H1 (cell line): ENCODE measurements at regions not wholly inside any gene's neighbourhood (a gene's known extent, or its start where the extent isn't known, plus 50 kb on each side); places are given as distances from the start of the nearest gene placed in this dataset.

Source experiments
- CTCF ChIA-PET: fragments of 300-600 bp; sonication (Branson Sonifier 250); formaldehyde crosslinking; loops from one replicate; lab custom pipeline; 2021; ENCODE audit not compliant: partially characterized antibody; lab: Charles Lee
- POLR2A ChIA-PET: fragments of 300-600 bp; sonication (Branson Sonifier 250); formaldehyde crosslinking; loops from one replicate; lab custom pipeline; 2021; ENCODE audit warnings: inconsistent platforms; ENCODE audit not compliant: partially characterized antibody; lab: Charles Lee
- DNase-seq, 2 experiments: peaks; one replicate each; pipeline versions ENCODE4 v3.0.0 to v3.0.0-alpha.2; 2010 to 2022; ENCODE audit warnings: low spot score in 2 of 2, low read depth in 1 of 2, mixed read lengths in 1 of 2
- FAIRE-seq: peaks from 2 replicates; lab custom pipeline; 2011; peaks lifted over from hg19 to GRCh38; lab: Jason Lieb, UNC
- H2AFZ ChIP-seq: 2 replicates; pipeline ENCODE4 v1.8.1; 2012; ENCODE audit warnings: low read length, inconsistent platforms
- H2AK5ac ChIP-seq: 2 replicates; pipeline ENCODE4 v1.6.1; 2013; ENCODE audit warnings: low read depth, low read length
- H2BK120ac ChIP-seq: replicated peaks from 2 replicates; pipeline ENCODE3; 2013; ENCODE audit warnings: low read depth, low read length, inconsistent platforms
- H2BK12ac ChIP-seq: 2 replicates; pipeline ENCODE4 v1.6.1; 2013; ENCODE audit warnings: low read depth, low read length
- H2BK15ac ChIP-seq: 2 replicates; pipeline ENCODE4 v1.6.1; 2013; ENCODE audit warnings: low read length
- H2BK20ac ChIP-seq: 2 replicates; pipeline ENCODE4 v1.6.1; 2013; ENCODE audit warnings: low read length
- H2BK5ac ChIP-seq: 2 replicates; pipeline ENCODE4 v1.6.1; 2013; ENCODE audit warnings: low read depth, low read length
- H3K14ac ChIP-seq: 2 replicates; pipeline ENCODE4 v1.6.1; 2013; ENCODE audit warnings: inconsistent platforms; ENCODE audit not compliant: insufficient read length
- H3K18ac ChIP-seq: 2 replicates; pipeline ENCODE4 v1.6.1; 2013; ENCODE audit warnings: low read length; ENCODE audit errors: extremely low read depth
- H3K23ac ChIP-seq: 2 replicates; pipeline ENCODE4 v1.6.1; 2013; ENCODE audit warnings: inconsistent platforms; ENCODE audit not compliant: insufficient read length
- H3K23me2 ChIP-seq: 2 replicates; pipeline ENCODE4 v1.6.1; 2013; ENCODE audit warnings: low read depth, low read length
- H3K27ac ChIP-seq: 2 replicates; pipeline ENCODE4 v1.6.1; 2011; ENCODE audit warnings: low read depth, low read length, inconsistent platforms
- H3K27me3 ChIP-seq, 4 experiments: replicated peaks in 1 of 4; 1 replicate in 1 of 4; 2 replicates in 3 of 4; pipeline versions ENCODE4 v1.6.1 to v1.8.1; 2011 to 2013; ENCODE audit warnings: low read length in 3 of 4, mild to moderate bottlenecking in 3 of 4, inconsistent platforms in 2 of 4, mixed read lengths in 2 of 4, moderate library complexity in 1 of 4; ENCODE audit not compliant: control insufficient read depth in 3 of 4, insufficient read depth in 3 of 4; ENCODE audit errors: extremely low read depth in 1 of 4
- H3K36me3 ChIP-seq, 4 experiments: 2 replicates each; pipeline versions ENCODE4 v1.6.1 to v1.8.1; 2011 to 2013; ENCODE audit warnings: mild to moderate bottlenecking in 4 of 4, low read length in 3 of 4, moderate library complexity in 2 of 4, control low read depth in 1 of 4, inconsistent platforms in 1 of 4; ENCODE audit not compliant: insufficient read depth in 4 of 4, control insufficient read depth in 2 of 4
- H3K4ac ChIP-seq: replicated peaks from 2 replicates; pipeline ENCODE3; 2013; ENCODE audit warnings: low read length, low read depth, mixed read lengths, inconsistent platforms; ENCODE audit not compliant: insufficient read length
- H3K4me1 ChIP-seq, 4 experiments: replicated peaks in 1 of 4; 1 replicate in 1 of 4; 2 replicates in 3 of 4; pipeline versions ENCODE4 v1.6.1 to v1.8.1; 2011 to 2013; ENCODE audit warnings: low read length in 3 of 4, inconsistent platforms in 2 of 4, mixed read lengths in 1 of 4; ENCODE audit not compliant: insufficient read depth in 4 of 4, control insufficient read depth in 3 of 4
- H3K4me2 ChIP-seq, 2 experiments: 2 replicates each; pipeline versions ENCODE4 v1.6.1 to v1.8.1; 2011 to 2013; ENCODE audit warnings: low read depth in 2 of 2, low read length in 2 of 2, control low read depth in 1 of 2, inconsistent platforms in 1 of 2, mild to moderate bottlenecking in 1 of 2; ENCODE audit not compliant: insufficient read depth in 1 of 2
- H3K4me3 ChIP-seq, 4 experiments: fragments of 200-600, 300-600 bp in 1 of 4; sonication (generic), shearing (Covaris generic), sonication (Bioruptor Twin) in 1 of 4; 2 replicates each; pipeline versions ENCODE4 v1.5.1 to v1.8.1; 2011 to 2016; ENCODE audit warnings: low read length in 4 of 4, low read depth in 3 of 4, control low read depth in 2 of 4, inconsistent platforms in 2 of 4, mild to moderate bottlenecking in 2 of 4, mixed read lengths in 1 of 4, moderate library complexity in 1 of 4; ENCODE audit not compliant: insufficient read depth in 2 of 4; ENCODE audit errors: extremely low read depth in 1 of 4
- H3K56ac ChIP-seq: replicated peaks from 2 replicates; pipeline ENCODE3; 2013; ENCODE audit warnings: low read depth, mild to moderate bottlenecking, mixed read lengths, low read length, inconsistent platforms; ENCODE audit not compliant: insufficient read length
- H3K79me1 ChIP-seq: 2 replicates; pipeline ENCODE4 v1.6.1; 2013; ENCODE audit warnings: low read depth, low read length, control low read depth
- H3K79me2 ChIP-seq, 2 experiments: 2 replicates each; pipeline versions ENCODE4 v1.6.1 to v1.8.1; 2012 to 2013; ENCODE audit warnings: low read length in 2 of 2, mild to moderate bottlenecking in 2 of 2, inconsistent platforms in 1 of 2; ENCODE audit not compliant: insufficient read depth in 2 of 2, control insufficient read depth in 1 of 2
- H3K9ac ChIP-seq, 4 experiments: replicated peaks in 1 of 4; 1 replicate in 1 of 4; 2 replicates in 3 of 4; pipeline versions ENCODE4 v1.6.1 to v1.8.1; 2011 to 2013; ENCODE audit warnings: low read depth in 3 of 4, low read length in 3 of 4, control low read depth in 2 of 4, mild to moderate bottlenecking in 2 of 4, moderate library complexity in 2 of 4, inconsistent platforms in 1 of 4; ENCODE audit errors: extremely low read depth in 1 of 4
- H3K9me3 ChIP-seq, 2 experiments: 2 replicates each; pipeline versions ENCODE4 v1.6.1 to v1.8.1; 2012 to 2013; ENCODE audit warnings: mild to moderate bottlenecking in 2 of 2, moderate library complexity in 2 of 2, control low read depth in 1 of 2, inconsistent platforms in 1 of 2, low read depth in 1 of 2, low read length in 1 of 2, mixed read lengths in 1 of 2; ENCODE audit not compliant: insufficient read depth in 2 of 2
- H4K20me1 ChIP-seq, 2 experiments: replicated peaks in 1 of 2; 2 replicates each; pipeline versions ENCODE3 to v1.8.1; 2011 to 2013; ENCODE audit warnings: inconsistent platforms in 2 of 2, low read length in 2 of 2, mild to moderate bottlenecking in 1 of 2; ENCODE audit not compliant: insufficient read depth in 2 of 2, control insufficient read depth in 1 of 2
- H4K5ac ChIP-seq: 2 replicates; pipeline ENCODE4 v1.6.1; 2013; ENCODE audit warnings: low read length, low read depth, mixed read lengths, inconsistent platforms; ENCODE audit not compliant: insufficient read length
- H4K8ac ChIP-seq: 2 replicates; pipeline ENCODE4 v1.8.0; 2013; ENCODE audit warnings: mild to moderate bottlenecking, moderate library complexity, low read length, inconsistent platforms; ENCODE audit not compliant: insufficient read depth; ENCODE audit errors: extremely low read depth
- H4K91ac ChIP-seq: replicated peaks from 2 replicates; pipeline ENCODE3; 2013; ENCODE audit warnings: low read length, mixed read lengths, inconsistent platforms; ENCODE audit not compliant: insufficient read length
- ATF2 ChIP-seq: IDR thresholded peaks from 2 replicates; pipeline ENCODE4 v1.6.1; 2012; ENCODE audit warnings: low read length, inconsistent platforms
- CHD2 ChIP-seq: IDR thresholded peaks from 2 replicates; pipeline ENCODE4 v1.6.1; 2012; ENCODE audit warnings: low read length, improper control_type of control experiment
- KDM1A ChIP-seq: fragments of 200-600, 300-600 bp; sonication (generic); IDR thresholded peaks from 2 replicates; pipeline ENCODE4 v1.7.1; 2016; ENCODE audit warnings: mild to moderate bottlenecking, low read length, borderline replicate concordance
- KDM5A ChIP-seq: fragments of 200-600 bp; IDR thresholded peaks from 2 replicates; pipeline ENCODE4 v1.7.1; 2012; ENCODE audit warnings: mild to moderate bottlenecking, low read length, inconsistent platforms, mixed read lengths
- NANOG ChIP-seq: IDR thresholded peaks from 2 replicates; pipeline ENCODE4 v1.6.1; 2011; ENCODE audit warnings: low read length, low read depth, mild to moderate bottlenecking, inconsistent platforms; ENCODE audit not compliant: insufficient read depth, poor library complexity, severe bottlenecking
- RNF2 ChIP-seq: fragments of 200-900, 300-1000 bp; sonication (generic); IDR thresholded peaks from 2 replicates; pipeline ENCODE4 v1.7.1; 2016; ENCODE audit warnings: borderline replicate concordance, low read depth, mild to moderate bottlenecking, antibody characterized with exemption, low read length; ENCODE audit not compliant: poor library complexity, severe bottlenecking; ENCODE audit errors: missing control alignments
- SIRT6 ChIP-seq: IDR thresholded peaks from one replicate; pipeline ENCODE4 v1.7.1; 2012; ENCODE audit warnings: low read length, inconsistent platforms
- SIX5 ChIP-seq: IDR thresholded peaks from 2 replicates; pipeline ENCODE4 v1.6.1; 2011; ENCODE audit warnings: mild to moderate bottlenecking, low read depth, low read length
- SP1 ChIP-seq: IDR thresholded peaks from 2 replicates; pipeline ENCODE4 v1.6.1; 2011; ENCODE audit warnings: low read depth, low read length
- TAF7 ChIP-seq: optimal IDR thresholded peaks from 2 replicates; pipeline ENCODE3; 2011; ENCODE audit warnings: low read depth, mild to moderate bottlenecking, inconsistent platforms, low read length, moderate library complexity, borderline replicate concordance
- USF2 ChIP-seq: IDR thresholded peaks from 2 replicates; pipeline ENCODE4 v1.6.1; 2011; ENCODE audit warnings: low read length, improper control_type of control experiment
- YY1 ChIP-seq: IDR thresholded peaks from 2 replicates; pipeline ENCODE4 v1.6.1; 2011; ENCODE audit warnings: low read depth, mild to moderate bottlenecking, low read length
- WGBS, 2 experiments: shearing (Covaris generic) in 1 of 2; methylation state at CpG; one replicate each; pipeline versions ENCODE4 v1.1.6 to v1.1.7; 2013 to 2015; ENCODE audit warnings: low lambda C conversion rate in 2 of 2, mixed read lengths in 2 of 2, inconsistent platforms in 1 of 2, low coverage in 1 of 2, missing lambda C conversion rate in 1 of 2; ENCODE audit not compliant: insufficient replicate concordance in 2 of 2, insufficient coverage in 1 of 2, insufficient read length in 1 of 2; ENCODE audit errors: extremely low coverage in 1 of 2, missing lambda C conversion rate in 1 of 2; 5-methylcytosine and 5-hydroxymethylcytosine counted together

- no peaks in the 10 kb centered on the region for H3K79me1 ChIP-seq
- CTCF ChIA-PET = interaction anchor here (9.5 kb wide), 1 partner anchor 14 kb away, joined by 112 read pairs; no protein-coding TSS in a partner anchor
- DNase-seq (no peak), FAIRE-seq (no peak)
- H3K9me3 ChIP-seq = no peaks in the 10 kb centered on the region
- no peak overlapping the region for H4K5ac ChIP-seq
- no peak overlapping the region for H2BK120ac ChIP-seq
- 81% methylated on average over 6 of the region's 6 CpGs; no CpG with 5 or more reads in 1 of the 2 experiments for WGBS, 2 experiments
- no peak overlapping the region for H4K91ac ChIP-seq
- H3K4me2 ChIP-seq = no peak overlapping the region
- no peak overlapping the region; a peak in 1 of 7 replicates for H3K9ac ChIP-seq
- H3K79me2 ChIP-seq = no peaks in the 10 kb centered on the region
- H3K23ac ChIP-seq = no peak overlapping the region
- H3K36me3 ChIP-seq = no peaks in the 10 kb centered on the region
- 0 out of 2 replicates have a peak overlapping the region, but pooled peaks have one; percentile 76 for H2BK15ac ChIP-seq
- POLR2A ChIA-PET = no interaction called here
- no peaks in the 10 kb centered on the region; a peak in 2 of 7 replicates for H3K27me3 ChIP-seq
- H4K8ac ChIP-seq = no peak overlapping the region
- H3K4ac ChIP-seq = no peak overlapping the region
- H4K20me1 ChIP-seq = no peaks in the 10 kb centered on the region
- no peak overlapping the region for H3K56ac ChIP-seq
- H2AK5ac ChIP-seq = no peak overlapping the region
- no peak overlapping the region for H3K27ac ChIP-seq
- H2BK12ac ChIP-seq = no peak overlapping the region
- no peak overlapping the region for H2AFZ ChIP-seq
- H3K4me3 ChIP-seq = no peak overlapping the region
- H2BK5ac ChIP-seq = no peak overlapping the region
- peaks cover 0 to 11% (median 4%) of the 10 kb centered on the region in 4 experiments; a peak in 6 of 7 replicates for H3K4me1 ChIP-seq
- H3K14ac ChIP-seq = no peak overlapping the region
- H3K23me2 ChIP-seq = no peaks in the 10 kb centered on the region
- H3K18ac ChIP-seq = no peak overlapping the region
- H2BK20ac ChIP-seq = peak overlapping the region; percentile 8; the same call in 1 of the 2 replicates
- TF ChIP-seq SIX5 (no peak), CHD2 (no peak), SP1 (no peak), RNF2 (no peak), ATF2 (no peak), KDM5A (no peak), NANOG (no peak), YY1 (no peak), USF2 (no peak), KDM1A (no peak), SIRT6 (no peak), TAF7 (no peak)
Observed at GRCh38 chr6:33945931-33946330, 142.1 kb upstream of the MLN start.
